A673 (cell line): ENCODE measurements at regions not wholly inside any gene's neighbourhood (a gene's known extent, or its start where the extent isn't known, plus 50 kb on each side); places are given as distances from the start of the nearest gene placed in this dataset.

Source experiments
- BruUV-seq: library from RNA; stranded (reverse); fragments of 400-500 nt; replicated peaks from 2 replicates; lab custom pipeline; 2021; lab: Mats Ljungman, UMichigan
- CTCF ChIA-PET: fragments of 300-600 bp; sonication (Branson Sonifier 250); formaldehyde crosslinking; loops from one replicate; lab custom pipeline; 2022; ENCODE audit warnings: antibody characterized with exemption; lab: Charles Lee
- POLR2A ChIA-PET: fragments of 300-600 bp; sonication (Branson Sonifier 250); formaldehyde crosslinking; loops from one replicate; lab custom pipeline; 2022; ENCODE audit warnings: antibody characterized with exemption; ENCODE audit not compliant: low non-redundant PET; lab: Charles Lee
- DNase-seq: peaks from one replicate; pipeline ENCODE4 v3.0.0-alpha.2; 2015; ENCODE audit warnings: low spot score
- H3K27ac ChIP-seq: fragments of 200-600 bp; sonication (generic); 2 replicates; pipeline ENCODE4 v1.5.1; 2016; ENCODE audit warnings: mixed run types, low read depth, mild to moderate bottlenecking, mixed read lengths, antibody characterized with exemption, low read length; ENCODE audit not compliant: poor library complexity, severe bottlenecking
- H3K27me3 ChIP-seq: fragments of 200-600 bp; sonication (generic); replicated peaks from 2 replicates; pipeline ENCODE4 v1.6.1; 2017; ENCODE audit warnings: mixed run types, low read depth, mild to moderate bottlenecking, mixed read lengths, antibody characterized with exemption, low read length; ENCODE audit not compliant: insufficient read depth, poor library complexity
- H3K36me3 ChIP-seq: fragments of 200-600 bp; sonication (generic); 2 replicates; pipeline ENCODE4 v1.6.1; 2016; ENCODE audit warnings: mixed run types, mild to moderate bottlenecking, mixed read lengths, antibody characterized with exemption, low read length; ENCODE audit not compliant: insufficient read depth, poor library complexity, severe bottlenecking
- H3K4me1 ChIP-seq: fragments of 200-600 bp; sonication (generic); 2 replicates; pipeline ENCODE4 v1.6.1; 2017; ENCODE audit warnings: mixed run types, mild to moderate bottlenecking, mixed read lengths, antibody characterized with exemption, low read length; ENCODE audit not compliant: insufficient read depth, poor library complexity, severe bottlenecking
- H3K4me3 ChIP-seq: fragments of 200-600 bp; sonication (generic); 2 replicates; pipeline ENCODE4 v1.5.1; 2016; ENCODE audit warnings: low read depth, mixed run types, mild to moderate bottlenecking, mixed read lengths, low read length; ENCODE audit not compliant: poor library complexity, severe bottlenecking
- H3K9me3 ChIP-seq: fragments of 200-600 bp; sonication (generic); 2 replicates; pipeline ENCODE4 v1.6.1; 2016; ENCODE audit warnings: mixed run types, low read depth, mild to moderate bottlenecking, mixed read lengths, antibody characterized with exemption, low read length; ENCODE audit not compliant: poor library complexity, severe bottlenecking
- EZH2 ChIP-seq: fragments of 200-600 bp; sonication (generic); IDR thresholded peaks from 2 replicates; pipeline ENCODE4 v1.6.1; 2017; ENCODE audit warnings: borderline replicate concordance, low read depth, mild to moderate bottlenecking, mixed read lengths, antibody characterized with exemption, low read length; ENCODE audit not compliant: poor library complexity, severe bottlenecking
- intact Hi-C: fragments of 100-400 bp; cut with micrococcal nuclease; formaldehyde crosslinking; loops from one replicate; pipeline ENCODE4 v1.10.0; 2022; ENCODE audit not compliant: unreplicated experiment
- TF ChIP-seq, protein P1 (sequence below): fragments of 300-800, 200-600 bp; sonication (generic); conservative IDR thresholded peaks from 2 replicates; pipeline ENCODE4 v1.5.1; 2017; ENCODE audit warnings: low read depth, mild to moderate bottlenecking, antibody characterized with exemption, low read length, moderate library complexity, mixed read lengths

GRCh38 chr10:124265391-124265745 is 153.4 kb downstream of the OAT start:
- TF ChIP-seq, protein P1, sequence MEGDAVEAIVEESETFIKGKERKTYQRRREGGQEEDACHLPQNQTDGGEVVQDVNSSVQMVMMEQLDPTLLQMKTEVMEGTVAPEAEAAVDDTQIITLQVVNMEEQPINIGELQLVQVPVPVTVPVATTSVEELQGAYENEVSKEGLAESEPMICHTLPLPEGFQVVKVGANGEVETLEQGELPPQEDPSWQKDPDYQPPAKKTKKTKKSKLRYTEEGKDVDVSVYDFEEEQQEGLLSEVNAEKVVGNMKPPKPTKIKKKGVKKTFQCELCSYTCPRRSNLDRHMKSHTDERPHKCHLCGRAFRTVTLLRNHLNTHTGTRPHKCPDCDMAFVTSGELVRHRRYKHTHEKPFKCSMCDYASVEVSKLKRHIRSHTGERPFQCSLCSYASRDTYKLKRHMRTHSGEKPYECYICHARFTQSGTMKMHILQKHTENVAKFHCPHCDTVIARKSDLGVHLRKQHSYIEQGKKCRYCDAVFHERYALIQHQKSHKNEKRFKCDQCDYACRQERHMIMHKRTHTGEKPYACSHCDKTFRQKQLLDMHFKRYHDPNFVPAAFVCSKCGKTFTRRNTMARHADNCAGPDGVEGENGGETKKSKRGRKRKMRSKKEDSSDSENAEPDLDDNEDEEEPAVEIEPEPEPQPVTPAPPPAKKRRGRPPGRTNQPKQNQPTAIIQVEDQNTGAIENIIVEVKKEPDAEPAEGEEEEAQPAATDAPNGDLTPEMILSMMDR: no peak
- CTCF ChIA-PET: no interaction called here
- POLR2A ChIA-PET: no interaction called here
- no peaks in the 10 kb centered on the region for H3K36me3 ChIP-seq
- no peaks in the 10 kb centered on the region for H3K27me3 ChIP-seq
- no TSS peak for BruUV-seq
- H3K27ac ChIP-seq: no peak overlapping the region
- H3K9me3 ChIP-seq: no peaks in the 10 kb centered on the region
- H3K4me1 ChIP-seq: no peaks in the 10 kb centered on the region
- no peak overlapping the region for H3K4me3 ChIP-seq
- intact Hi-C loops: no loop called here
- no peak for DNase-seq

GRCh38 chr10:124264711-124265390 is 153.9 kb downstream of the OAT start:
- H3K4me1 ChIP-seq: no peaks in the 10 kb centered on the region
- no peaks in the 10 kb centered on the region for H3K36me3 ChIP-seq
- no TSS peak for BruUV-seq
- intact Hi-C loops: no loop called here
- TF ChIP-seq EZH2: no peak
- TF ChIP-seq, protein P1: no peak
- ChIA-PET CTCF (no interaction called here), POLR2A (no interaction called here)
- no peak overlapping the region for H3K27ac ChIP-seq
- H3K9me3 ChIP-seq: no peaks in the 10 kb centered on the region
- H3K27me3 ChIP-seq: no peaks in the 10 kb centered on the region
- no peak overlapping the region for H3K4me3 ChIP-seq
- DNase-seq: no peak

DNA sequence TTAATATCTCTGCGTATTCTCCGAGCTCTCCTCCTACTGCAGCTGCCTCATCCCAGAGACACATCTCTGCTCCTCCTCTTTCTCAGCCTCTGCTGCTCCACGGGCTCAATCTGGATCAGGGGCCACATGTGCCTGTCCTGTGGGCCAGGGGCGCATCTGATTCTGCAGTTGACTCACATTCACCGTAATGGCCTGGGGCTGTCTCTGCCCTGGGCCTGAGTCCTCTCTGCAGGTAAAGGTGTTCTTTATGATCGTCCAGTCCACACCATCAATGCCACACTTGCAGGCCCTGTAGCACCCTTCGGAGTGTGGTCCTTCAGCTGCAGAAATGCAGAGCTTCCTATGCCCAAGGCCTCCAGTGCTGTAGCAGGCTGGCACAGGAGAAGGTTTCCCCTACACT is 154.5 kb downstream of the OAT start:
- TF ChIP-seq, protein P1: no peak
- TF ChIP-seq EZH2: no peak
- Histone ChIP-seq H3K4me1 (no peaks in the 10 kb centered on the region), H3K36me3 (no peaks in the 10 kb centered on the region), H3K27me3 (no peaks in the 10 kb centered on the region), H3K27ac (no peak overlapping the region), H3K9me3 (no peaks in the 10 kb centered on the region), H3K4me3 (no peak overlapping the region)
- intact Hi-C loops: no loop called here
- POLR2A ChIA-PET: no interaction called here
- BruUV-seq: no TSS peak
- CTCF ChIA-PET: no interaction called here
- no peak for DNase-seq
